ENCODE measurements at regions not wholly inside any gene's neighbourhood (a gene's known extent, or its start where the extent isn't known, plus 50 kb on each side); places are given as distances from the start of the nearest gene placed in this dataset.

GRCh38 chr5:107149243-107150005 is 521.3 kb downstream of the EFNA5 start:
- TF ChIP-seq POLR2A (IDR thresholded peaks at IDR 0.05) (no peak), CTCF (IDR thresholded peaks at IDR 0.05) (no peak), POLR2AphosphoS5 (IDR thresholded peaks at IDR 0.05) (no peak)
